ENCODE measurements at regions not wholly inside any gene's neighbourhood (a gene's known extent, or its start where the extent isn't known, plus 50 kb on each side); places are given as distances from the start of the nearest gene placed in this dataset.

GRCh38 chr2:104476075-104476474 lies 377.8 kb upstream of the POU3F3 start:
- TF ChIP-seq, protein P1, sequence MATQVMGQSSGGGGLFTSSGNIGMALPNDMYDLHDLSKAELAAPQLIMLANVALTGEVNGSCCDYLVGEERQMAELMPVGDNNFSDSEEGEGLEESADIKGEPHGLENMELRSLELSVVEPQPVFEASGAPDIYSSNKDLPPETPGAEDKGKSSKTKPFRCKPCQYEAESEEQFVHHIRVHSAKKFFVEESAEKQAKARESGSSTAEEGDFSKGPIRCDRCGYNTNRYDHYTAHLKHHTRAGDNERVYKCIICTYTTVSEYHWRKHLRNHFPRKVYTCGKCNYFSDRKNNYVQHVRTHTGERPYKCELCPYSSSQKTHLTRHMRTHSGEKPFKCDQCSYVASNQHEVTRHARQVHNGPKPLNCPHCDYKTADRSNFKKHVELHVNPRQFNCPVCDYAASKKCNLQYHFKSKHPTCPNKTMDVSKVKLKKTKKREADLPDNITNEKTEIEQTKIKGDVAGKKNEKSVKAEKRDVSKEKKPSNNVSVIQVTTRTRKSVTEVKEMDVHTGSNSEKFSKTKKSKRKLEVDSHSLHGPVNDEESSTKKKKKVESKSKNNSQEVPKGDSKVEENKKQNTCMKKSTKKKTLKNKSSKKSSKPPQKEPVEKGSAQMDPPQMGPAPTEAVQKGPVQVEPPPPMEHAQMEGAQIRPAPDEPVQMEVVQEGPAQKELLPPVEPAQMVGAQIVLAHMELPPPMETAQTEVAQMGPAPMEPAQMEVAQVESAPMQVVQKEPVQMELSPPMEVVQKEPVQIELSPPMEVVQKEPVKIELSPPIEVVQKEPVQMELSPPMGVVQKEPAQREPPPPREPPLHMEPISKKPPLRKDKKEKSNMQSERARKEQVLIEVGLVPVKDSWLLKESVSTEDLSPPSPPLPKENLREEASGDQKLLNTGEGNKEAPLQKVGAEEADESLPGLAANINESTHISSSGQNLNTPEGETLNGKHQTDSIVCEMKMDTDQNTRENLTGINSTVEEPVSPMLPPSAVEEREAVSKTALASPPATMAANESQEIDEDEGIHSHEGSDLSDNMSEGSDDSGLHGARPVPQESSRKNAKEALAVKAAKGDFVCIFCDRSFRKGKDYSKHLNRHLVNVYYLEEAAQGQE (IDR thresholded peaks at IDR 0.05; ENCODE audit: borderline replicate concordance), result no peak
- no peak for TF ChIP-seq EZH2 (IDR thresholded peaks at IDR 0.05; ENCODE audit: borderline replicate concordance, insufficient read depth, low read length, poor library complexity, severe bottlenecking)
- TF ChIP-seq EP300 (conservative IDR thresholded peaks at IDR 0.05; ENCODE audit: poor library complexity, severe bottlenecking), result no peak
